Ovary (tissue), 7 donors: ENCODE measurements at regions not wholly inside any gene's neighbourhood (a gene's known extent, or its start where the extent isn't known, plus 50 kb on each side); places are given as distances from the start of the nearest gene placed in this dataset.

Experiments used
- DNase-seq, 5 donors: peaks; one replicate each; pipeline ENCODE4 v3.0.0-alpha.2; 2019 to 2020
- H3K27ac ChIP-seq, 2 donors: fragments of 200-600 bp; one replicate each; pipeline versions ENCODE4 v1.5.1 to v1.8.0; 2019 to 2022
- H3K27me3 ChIP-seq: fragments of 200-600 bp; one replicate; pipeline ENCODE4 v1.8.0; 2022
- H3K36me3 ChIP-seq: fragments of 200-600 bp; sonication (generic); one replicate; pipeline ENCODE4 v1.5.1; 2019
- H3K4me1 ChIP-seq: one replicate; pipeline ENCODE4 v1.8.1; 2013; ENCODE audit warnings: mild to moderate bottlenecking, moderate library complexity; ENCODE audit not compliant: insufficient read depth
- H3K4me3 ChIP-seq: fragments of 200-600 bp; sonication (generic); one replicate; pipeline ENCODE4 v1.5.1; 2017
- H3K9me3 ChIP-seq, 2 donors: fragments of 200-600 bp in 1 of 2; sonication (generic) in 1 of 2; one replicate each; pipeline versions ENCODE4 v1.5.1 to v1.8.1; 2013 to 2019; ENCODE audit warnings: mild to moderate bottlenecking in 1 of 2, moderate library complexity in 1 of 2
- EP300 ChIP-seq: sonication (generic); formaldehyde crosslinking; IDR thresholded peaks from one replicate; pipeline ENCODE4 v1.6.1; 2017; ENCODE audit warnings: antibody characterized with exemption
- POLR2A ChIP-seq: fragments of 450-650 bp; IDR thresholded peaks from one replicate; pipeline ENCODE4 v1.6.1; 2017; ENCODE audit warnings: antibody characterized with exemption, mild to moderate bottlenecking, moderate library complexity
- WGBS, 3 donors: extraction: QIAGEN DNeasy Blood & Tissue Kit in 1 of 3; methylation state at CpG; one replicate each; pipeline versions ENCODE4 v1.1.5 to v1.1.7; 2013 to 2017; 5-methylcytosine and 5-hydroxymethylcytosine counted together
- intact Hi-C, 4 donors: fragments of 100-400 bp; cut with DNase I; formaldehyde crosslinking; loops; one replicate each; pipeline versions ENCODE4 v1.11.0 to v1.15.1; 2022 to 2023
- TF ChIP-seq, protein P1 (sequence below), 3 donors: fragments of 450-650 bp in 2 of 3; fragments of 200-600 bp in 1 of 3; IDR thresholded peaks; one replicate each; pipeline versions ENCODE4 v1.5.1 to v1.8.0; 2016 to 2022; ENCODE audit warnings: antibody characterized with exemption in 3 of 3, mild to moderate bottlenecking in 1 of 3
- donor health status: DM: no; HTN: no; CAD: no; lungs with moderate emphysema.
- donor health status: DM: no; HTN: no; CAD: no.
- donor health status: Bipolar disorder and iron deficiency.
- donor health status: DM: no; HTN: no; CAD: no.
- donor health status: DM: yes; HTN: yes; CAD: no.

DNA sequence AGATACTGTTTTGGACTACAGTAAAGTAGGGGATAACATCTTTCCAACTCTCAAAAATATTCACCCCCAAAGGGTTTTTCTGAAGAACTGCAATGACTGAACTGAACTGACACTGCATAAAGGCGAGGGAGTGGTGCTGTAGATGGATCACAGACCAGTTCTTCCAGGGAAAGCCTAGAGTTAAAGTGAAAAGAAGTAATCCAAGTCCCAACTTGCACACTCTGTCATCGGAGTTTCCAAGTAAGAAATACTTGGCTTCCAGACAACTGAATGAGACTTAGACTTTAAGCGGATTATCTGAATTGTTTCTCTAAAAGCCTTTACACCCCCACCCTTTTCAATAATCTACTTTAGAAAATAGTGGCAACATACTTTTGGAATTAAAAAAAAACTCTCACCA lies 134.1 kb upstream of the PREP start:
- H3K27me3 ChIP-seq, result no peaks in the 10 kb centered on the region
- intact Hi-C loops, result no loop called here
- H3K27ac ChIP-seq, result no peak overlapping the region
- no peaks in the 10 kb centered on the region for H3K36me3 ChIP-seq
- no peaks in the 10 kb centered on the region for H3K4me1 ChIP-seq
- no peak overlapping the region for H3K4me3 ChIP-seq
- H3K9me3 ChIP-seq, result no peaks in the 10 kb centered on the region
- TF ChIP-seq POLR2A (no peak), EP300 (no peak)
- TF ChIP-seq, protein P1, sequence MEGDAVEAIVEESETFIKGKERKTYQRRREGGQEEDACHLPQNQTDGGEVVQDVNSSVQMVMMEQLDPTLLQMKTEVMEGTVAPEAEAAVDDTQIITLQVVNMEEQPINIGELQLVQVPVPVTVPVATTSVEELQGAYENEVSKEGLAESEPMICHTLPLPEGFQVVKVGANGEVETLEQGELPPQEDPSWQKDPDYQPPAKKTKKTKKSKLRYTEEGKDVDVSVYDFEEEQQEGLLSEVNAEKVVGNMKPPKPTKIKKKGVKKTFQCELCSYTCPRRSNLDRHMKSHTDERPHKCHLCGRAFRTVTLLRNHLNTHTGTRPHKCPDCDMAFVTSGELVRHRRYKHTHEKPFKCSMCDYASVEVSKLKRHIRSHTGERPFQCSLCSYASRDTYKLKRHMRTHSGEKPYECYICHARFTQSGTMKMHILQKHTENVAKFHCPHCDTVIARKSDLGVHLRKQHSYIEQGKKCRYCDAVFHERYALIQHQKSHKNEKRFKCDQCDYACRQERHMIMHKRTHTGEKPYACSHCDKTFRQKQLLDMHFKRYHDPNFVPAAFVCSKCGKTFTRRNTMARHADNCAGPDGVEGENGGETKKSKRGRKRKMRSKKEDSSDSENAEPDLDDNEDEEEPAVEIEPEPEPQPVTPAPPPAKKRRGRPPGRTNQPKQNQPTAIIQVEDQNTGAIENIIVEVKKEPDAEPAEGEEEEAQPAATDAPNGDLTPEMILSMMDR (IDR thresholded peaks at IDR 0.05), result no peak
- WGBS, 3 donors, result 52 to 56% (median 53%) methylated on average over 3 of the region's 3 CpGs
- no peak for DNase-seq

DNA sequence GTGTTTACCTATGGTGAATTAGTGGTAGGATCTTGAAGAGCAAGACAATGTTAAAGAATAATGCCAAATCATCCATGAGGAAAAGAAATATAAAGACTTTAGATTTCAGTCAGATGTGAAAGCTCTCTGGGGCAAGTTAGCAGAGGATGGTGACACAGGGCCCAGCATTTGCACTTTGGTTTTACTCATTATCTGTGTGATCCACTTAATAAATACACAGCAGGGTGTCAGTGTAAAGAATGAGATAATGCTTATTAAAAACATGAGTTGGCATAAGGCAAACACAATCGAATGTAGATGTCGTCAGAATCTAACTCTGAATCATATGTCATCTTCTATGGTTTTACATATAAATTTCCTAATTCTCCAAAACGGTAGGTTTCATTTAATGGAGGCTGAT lies 130.4 kb upstream of the PREP start:
- TF ChIP-seq POLR2A, result no peak
- no peak for TF ChIP-seq EP300
- TF ChIP-seq, protein P1 (IDR thresholded peaks at IDR 0.05), result no peak
- intact Hi-C loops, result no loop called here
- Histone ChIP-seq H3K9me3 (no peaks in the 10 kb centered on the region), H3K4me1 (no peaks in the 10 kb centered on the region), H3K27me3 (no peaks in the 10 kb centered on the region), H3K27ac (no peak overlapping the region), H3K36me3 (no peaks in the 10 kb centered on the region), H3K4me3 (no peak overlapping the region)
- WGBS, 3 donors, result 82 to 90% (median 87%) methylated on average over 3 of the region's 3 CpGs
- DNase-seq, result no peak

DNA sequence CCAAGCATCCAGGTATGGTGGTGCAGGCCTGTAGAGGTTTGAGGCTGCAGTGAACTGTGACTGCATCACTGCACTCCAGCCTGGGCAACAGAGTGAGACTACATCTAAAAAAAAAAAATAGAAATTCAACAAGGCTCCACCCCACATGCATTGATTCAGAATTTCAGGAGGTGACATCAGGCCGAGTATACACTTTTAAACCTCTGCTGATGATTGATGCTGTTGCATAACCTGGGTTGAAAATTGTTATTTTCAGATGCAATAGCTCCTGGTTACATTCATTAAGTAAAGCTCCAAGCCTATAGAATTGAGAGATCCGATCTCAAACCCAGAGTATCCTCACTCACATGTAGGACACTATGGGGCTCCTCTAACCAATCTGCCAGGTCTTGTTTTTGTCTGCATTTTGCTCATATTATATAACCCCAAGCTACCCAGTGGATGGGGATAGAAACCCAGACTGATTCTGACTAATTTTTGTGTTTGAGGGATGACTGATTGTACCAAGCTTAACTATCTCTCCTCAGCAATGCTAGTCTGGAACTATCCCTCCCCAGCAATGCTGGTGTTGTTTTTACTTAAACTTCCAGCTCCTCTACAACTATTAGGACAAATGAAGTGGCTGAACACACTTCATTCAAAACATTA lies 123.5 kb upstream of the PREP start:
- Histone ChIP-seq H3K4me3 (no peak overlapping the region), H3K36me3 (no peaks in the 10 kb centered on the region), H3K27me3 (no peaks in the 10 kb centered on the region), H3K27ac (no peak overlapping the region), H3K9me3 (no peaks in the 10 kb centered on the region), H3K4me1 (no peaks in the 10 kb centered on the region)
- 85 to 88% (median 87%) methylated on average over 2 of the region's 2 CpGs for WGBS, 3 donors
- no peak for TF ChIP-seq EP300
- TF ChIP-seq POLR2A, result no peak
- TF ChIP-seq, protein P1 (IDR thresholded peaks at IDR 0.05), result no peak
- no peak for DNase-seq
- intact Hi-C loops, result no loop called here

DNA sequence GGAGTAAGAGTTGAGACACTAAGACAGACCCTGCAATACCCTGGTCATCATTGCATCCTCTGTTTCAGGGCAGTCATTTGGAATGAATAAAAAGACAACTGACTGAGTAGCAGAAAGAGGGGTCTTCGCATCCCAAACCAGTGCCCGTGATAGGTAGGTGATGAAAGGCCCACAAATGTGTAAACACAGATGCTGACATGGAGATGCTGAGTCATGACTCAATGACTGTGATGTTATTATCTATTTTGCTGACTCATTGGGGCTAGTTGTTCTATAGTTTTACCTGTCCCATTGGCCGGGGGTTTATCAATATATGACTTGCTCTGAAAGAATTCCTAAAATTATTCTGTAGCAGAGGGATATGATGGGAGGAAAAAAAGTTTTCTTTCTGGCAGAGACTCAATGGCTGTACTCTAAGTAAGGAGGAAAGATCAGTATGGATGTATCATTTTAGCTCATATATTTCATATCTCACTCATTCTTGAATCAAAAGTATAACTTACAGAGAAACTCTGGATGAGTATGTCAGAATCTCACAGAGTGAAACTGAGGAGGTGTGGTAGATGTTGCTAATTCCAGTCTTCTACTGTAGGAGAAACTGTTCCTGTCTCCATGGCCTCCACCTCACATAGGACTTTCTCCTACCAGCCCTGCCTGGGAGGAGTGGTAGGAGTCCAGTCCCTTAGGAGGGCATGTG lies 119.9 kb upstream of the PREP start:
- H3K27me3 ChIP-seq, result no peaks in the 10 kb centered on the region
- WGBS, 3 donors, result 84 to 88% (median 86%) methylated on average over 3 of the region's 3 CpGs

More for the DNA sequence above, 119.9 kb upstream of the PREP start:
- no peak for DNase-seq
- intact Hi-C loops, result no loop called here
- TF ChIP-seq EP300, result no peak
- TF ChIP-seq, protein P1 (IDR thresholded peaks at IDR 0.05), result no peak
- TF ChIP-seq POLR2A, result no peak
- Histone ChIP-seq H3K27ac (no peak overlapping the region), H3K4me1 (no peaks in the 10 kb centered on the region), H3K36me3 (no peaks in the 10 kb centered on the region), H3K9me3 (no peaks in the 10 kb centered on the region), H3K4me3 (no peak overlapping the region)
